ENCODE measurements at regions not wholly inside any gene's neighbourhood (a gene's known extent, or its start where the extent isn't known, plus 50 kb on each side); places are given as distances from the start of the nearest gene placed in this dataset.

GRCh38 chr9:81370096-81370495 is 319.3 kb downstream of the TLE1 start:
- Mint-ChIP-seq H3K27ac (no peak overlapping the region), H3K36me3 (ENCODE audit: low read depth) (no peaks in the 10 kb centered on the region), H3K4me3 (no peak overlapping the region), H3K27me3 (no peaks in the 10 kb centered on the region), H3K4me1 (ENCODE audit: low read depth) (no peaks in the 10 kb centered on the region), H3K9me3 (peaks cover 6% of the 10 kb centered on the region)
- DNase-seq (no peak), ATAC-seq (ENCODE audit: poor library complexity) (no peak)
- Histone ChIP-seq H3K9me3 (ENCODE audit: control insufficient read depth in 1 of 2, insufficient read depth in 1 of 2, low read length in 2 of 2) (peaks cover 2 to 10% of the 10 kb centered on the region in 2 experiments), H3K27me3 (ENCODE audit: control insufficient read depth in 1 of 2, insufficient read depth in 2 of 2, low read length in 2 of 2) (no peaks in the 10 kb centered on the region), H3K36me3 (ENCODE audit: insufficient read depth, low read length) (no peaks in the 10 kb centered on the region), H3K4me1 (ENCODE audit: insufficient read depth, low read length) (no peaks in the 10 kb centered on the region), H3K27ac (ENCODE audit: low read depth in 1 of 2, low read length in 2 of 2) (no peak overlapping the region), H3K4me3 (ENCODE audit: low read length) (no peak overlapping the region)
- intact Hi-C loops (cut with DNase I, micrococcal nuclease) = no loop called here
- TF ChIP-seq, protein P1, sequence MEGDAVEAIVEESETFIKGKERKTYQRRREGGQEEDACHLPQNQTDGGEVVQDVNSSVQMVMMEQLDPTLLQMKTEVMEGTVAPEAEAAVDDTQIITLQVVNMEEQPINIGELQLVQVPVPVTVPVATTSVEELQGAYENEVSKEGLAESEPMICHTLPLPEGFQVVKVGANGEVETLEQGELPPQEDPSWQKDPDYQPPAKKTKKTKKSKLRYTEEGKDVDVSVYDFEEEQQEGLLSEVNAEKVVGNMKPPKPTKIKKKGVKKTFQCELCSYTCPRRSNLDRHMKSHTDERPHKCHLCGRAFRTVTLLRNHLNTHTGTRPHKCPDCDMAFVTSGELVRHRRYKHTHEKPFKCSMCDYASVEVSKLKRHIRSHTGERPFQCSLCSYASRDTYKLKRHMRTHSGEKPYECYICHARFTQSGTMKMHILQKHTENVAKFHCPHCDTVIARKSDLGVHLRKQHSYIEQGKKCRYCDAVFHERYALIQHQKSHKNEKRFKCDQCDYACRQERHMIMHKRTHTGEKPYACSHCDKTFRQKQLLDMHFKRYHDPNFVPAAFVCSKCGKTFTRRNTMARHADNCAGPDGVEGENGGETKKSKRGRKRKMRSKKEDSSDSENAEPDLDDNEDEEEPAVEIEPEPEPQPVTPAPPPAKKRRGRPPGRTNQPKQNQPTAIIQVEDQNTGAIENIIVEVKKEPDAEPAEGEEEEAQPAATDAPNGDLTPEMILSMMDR (IDR thresholded peaks at IDR 0.05) = no peak
- ChIA-PET POLR2A (no interaction called here), CTCF (no interaction called here)

GRCh38 chr9:81369121-81369520 is 320.2 kb downstream of the TLE1 start:
- no peak overlapping the region for H3K4me3 Mint-ChIP-seq
- H3K36me3 ChIP-seq (ENCODE audit: insufficient read depth, low read length) = no peaks in the 10 kb centered on the region
- H3K27ac ChIP-seq (ENCODE audit: low read depth in 1 of 2, low read length in 2 of 2) = no peak overlapping the region
- intact Hi-C loops (cut with DNase I, micrococcal nuclease) = no loop called here
- no peaks in the 10 kb centered on the region for H3K4me1 Mint-ChIP-seq (ENCODE audit: low read depth)
- no peak for DNase-seq
- peaks cover 11 to 12% of the 10 kb centered on the region in 2 experiments for H3K9me3 ChIP-seq (ENCODE audit: control insufficient read depth in 1 of 2, insufficient read depth in 1 of 2, low read length in 2 of 2)
- H3K4me3 ChIP-seq (ENCODE audit: low read length) = no peak overlapping the region
- no peaks in the 10 kb centered on the region for H3K27me3 ChIP-seq (ENCODE audit: control insufficient read depth in 1 of 2, insufficient read depth in 2 of 2, low read length in 2 of 2)
- no peaks in the 10 kb centered on the region for H3K27me3 Mint-ChIP-seq
- H3K4me1 ChIP-seq (ENCODE audit: insufficient read depth, low read length) = no peaks in the 10 kb centered on the region
- TF ChIP-seq, protein P1 (IDR thresholded peaks at IDR 0.05) = no peak
- H3K27ac Mint-ChIP-seq = no peak overlapping the region
- POLR2A ChIA-PET = no interaction called here
- no peak for ATAC-seq (ENCODE audit: poor library complexity)
- no peaks in the 10 kb centered on the region for H3K36me3 Mint-ChIP-seq (ENCODE audit: low read depth)
- CTCF ChIA-PET = no interaction called here
- peaks cover 13% of the 10 kb centered on the region for H3K9me3 Mint-ChIP-seq

DNA sequence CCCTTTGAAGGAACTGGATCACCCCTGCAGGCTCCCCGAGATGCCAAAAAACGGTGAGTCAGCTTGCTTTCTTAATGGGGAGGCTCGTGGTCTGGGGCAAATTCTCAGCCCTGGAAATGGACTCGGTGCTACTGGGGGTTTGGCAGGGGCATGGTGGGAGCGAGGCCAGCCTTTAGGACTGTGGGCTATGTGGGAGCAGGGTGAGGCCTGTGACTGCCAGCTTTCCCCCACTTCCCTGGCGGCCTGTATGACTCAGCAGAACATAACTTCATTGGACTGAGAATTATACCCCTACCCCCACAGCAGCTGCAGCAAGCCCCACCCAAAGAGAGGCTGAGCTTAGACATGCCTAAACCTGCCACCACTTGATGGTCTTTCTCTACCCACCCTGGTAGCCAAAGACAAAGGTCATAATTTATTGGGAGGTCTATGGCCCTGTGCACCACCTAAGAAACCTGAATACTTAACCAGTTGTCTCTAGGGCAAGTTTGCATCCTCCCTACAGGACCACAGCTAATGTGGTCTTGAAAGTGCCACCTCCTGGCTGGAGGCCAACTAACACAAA is 325.3 kb downstream of the TLE1 start:
- Mint-ChIP-seq H3K9me3 (peaks cover 10% of the 10 kb centered on the region), H3K4me3 (no peak overlapping the region), H3K36me3 (ENCODE audit: low read depth) (no peaks in the 10 kb centered on the region), H3K27me3 (no peaks in the 10 kb centered on the region), H3K4me1 (ENCODE audit: low read depth) (no peaks in the 10 kb centered on the region), H3K27ac (no peak overlapping the region)
- no peak for DNase-seq
- no peak for ATAC-seq (ENCODE audit: poor library complexity)
- CTCF ChIA-PET = no interaction called here
- intact Hi-C loops (cut with DNase I, micrococcal nuclease) = no loop called here
- Histone ChIP-seq H3K4me1 (ENCODE audit: insufficient read depth, low read length) (no peaks in the 10 kb centered on the region), H3K27ac (ENCODE audit: low read depth in 1 of 2, low read length in 2 of 2) (no peak overlapping the region), H3K4me3 (ENCODE audit: low read length) (no peak overlapping the region), H3K36me3 (ENCODE audit: insufficient read depth, low read length) (no peaks in the 10 kb centered on the region), H3K27me3 (ENCODE audit: control insufficient read depth in 1 of 2, insufficient read depth in 2 of 2, low read length in 2 of 2) (no peaks in the 10 kb centered on the region), H3K9me3 (ENCODE audit: control insufficient read depth in 1 of 2, insufficient read depth in 1 of 2, low read length in 2 of 2) (peaks cover 11 to 13% of the 10 kb centered on the region in 2 experiments)
- POLR2A ChIA-PET = no interaction called here
- TF ChIP-seq, protein P1 (IDR thresholded peaks at IDR 0.05) = no peak

Measured in CD4-positive, alpha-beta T cell (primary cell).